BJ (cell line): ENCODE measurements at regions not wholly inside any gene's neighbourhood (a gene's known extent, or its start where the extent isn't known, plus 50 kb on each side); places are given as distances from the start of the nearest gene placed in this dataset.

ENCODE experiments used
- CTCF ChIA-PET: fragments of 350-600 bp; formaldehyde crosslinking; extraction: SDS; loops from one replicate; lab custom pipeline; 2021; ENCODE audit warnings: antibody characterized with exemption, inconsistent platforms; lab: Yijun Ruan, JAX
- POLR2A ChIA-PET: fragments of 300-600 bp; sonication (Branson Sonifier 250); formaldehyde crosslinking; extraction: SDS; loops from one replicate; lab custom pipeline; 2021; ENCODE audit warnings: antibody characterized with exemption; lab: Charles Lee
- DNase-seq: peaks from one replicate; pipeline ENCODE4 v3.0.0-alpha.2; 2011; ENCODE audit warnings: low read depth
- H3K27me3 ChIP-seq: 2 replicates; pipeline ENCODE4 v1.6.0; 2011; ENCODE audit warnings: low read length; ENCODE audit not compliant: control insufficient read depth, insufficient read depth
- H3K36me3 ChIP-seq: 2 replicates; pipeline ENCODE4 v1.5.1; 2011; ENCODE audit warnings: low read length; ENCODE audit not compliant: control insufficient read depth, insufficient read depth
- H3K4me3 ChIP-seq: 2 replicates; pipeline ENCODE4 v1.5.1; 2011; ENCODE audit warnings: low read depth, mild to moderate bottlenecking, control low read depth, low read length
- TF ChIP-seq, protein P1 (sequence below): IDR thresholded peaks from 2 replicates; pipeline ENCODE4 v1.5.1; 2011; ENCODE audit warnings: low read depth, mild to moderate bottlenecking, control low read depth, inconsistent platforms, low read length, moderate library complexity; ENCODE audit not compliant: insufficient read depth

DNA sequence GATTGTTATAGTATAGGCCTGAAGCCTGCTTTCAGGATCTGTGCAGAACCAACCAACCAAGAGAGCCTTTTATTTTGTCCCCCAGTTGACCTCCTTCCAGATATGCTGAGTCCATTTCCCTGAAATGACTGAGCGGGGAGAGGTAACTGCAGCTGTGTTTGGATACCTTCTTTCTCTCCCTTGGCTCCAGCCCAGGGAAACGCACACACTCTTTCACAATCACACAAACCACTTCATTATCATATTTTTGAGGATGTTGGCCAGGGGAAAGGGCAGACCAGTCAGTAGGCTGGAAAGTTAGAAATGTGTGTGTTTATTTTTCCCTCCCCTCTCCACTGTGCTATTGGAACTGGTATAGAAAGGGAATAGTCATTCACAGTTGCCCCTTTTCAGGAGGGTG, 417.7 kb upstream of the TBL1XR1 start:
- no peaks in the 10 kb centered on the region for H3K27me3 ChIP-seq
- no peak for DNase-seq
- H3K4me3 ChIP-seq: no peak overlapping the region
- TF ChIP-seq, protein P1, sequence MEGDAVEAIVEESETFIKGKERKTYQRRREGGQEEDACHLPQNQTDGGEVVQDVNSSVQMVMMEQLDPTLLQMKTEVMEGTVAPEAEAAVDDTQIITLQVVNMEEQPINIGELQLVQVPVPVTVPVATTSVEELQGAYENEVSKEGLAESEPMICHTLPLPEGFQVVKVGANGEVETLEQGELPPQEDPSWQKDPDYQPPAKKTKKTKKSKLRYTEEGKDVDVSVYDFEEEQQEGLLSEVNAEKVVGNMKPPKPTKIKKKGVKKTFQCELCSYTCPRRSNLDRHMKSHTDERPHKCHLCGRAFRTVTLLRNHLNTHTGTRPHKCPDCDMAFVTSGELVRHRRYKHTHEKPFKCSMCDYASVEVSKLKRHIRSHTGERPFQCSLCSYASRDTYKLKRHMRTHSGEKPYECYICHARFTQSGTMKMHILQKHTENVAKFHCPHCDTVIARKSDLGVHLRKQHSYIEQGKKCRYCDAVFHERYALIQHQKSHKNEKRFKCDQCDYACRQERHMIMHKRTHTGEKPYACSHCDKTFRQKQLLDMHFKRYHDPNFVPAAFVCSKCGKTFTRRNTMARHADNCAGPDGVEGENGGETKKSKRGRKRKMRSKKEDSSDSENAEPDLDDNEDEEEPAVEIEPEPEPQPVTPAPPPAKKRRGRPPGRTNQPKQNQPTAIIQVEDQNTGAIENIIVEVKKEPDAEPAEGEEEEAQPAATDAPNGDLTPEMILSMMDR: no peak
- POLR2A ChIA-PET: interaction anchor here (0.6 kb wide), 1 partner anchor 174 kb away, joined by 3 read pairs; no protein-coding TSS in a partner anchor
- H3K36me3 ChIP-seq: no peaks in the 10 kb centered on the region
- CTCF ChIA-PET: interaction anchor here (0.8 to 1.1 kb wide), 2 partner anchors 8 to 10 kb away, joined by 3 to 4 read pairs; no protein-coding TSS in a partner anchor

DNA sequence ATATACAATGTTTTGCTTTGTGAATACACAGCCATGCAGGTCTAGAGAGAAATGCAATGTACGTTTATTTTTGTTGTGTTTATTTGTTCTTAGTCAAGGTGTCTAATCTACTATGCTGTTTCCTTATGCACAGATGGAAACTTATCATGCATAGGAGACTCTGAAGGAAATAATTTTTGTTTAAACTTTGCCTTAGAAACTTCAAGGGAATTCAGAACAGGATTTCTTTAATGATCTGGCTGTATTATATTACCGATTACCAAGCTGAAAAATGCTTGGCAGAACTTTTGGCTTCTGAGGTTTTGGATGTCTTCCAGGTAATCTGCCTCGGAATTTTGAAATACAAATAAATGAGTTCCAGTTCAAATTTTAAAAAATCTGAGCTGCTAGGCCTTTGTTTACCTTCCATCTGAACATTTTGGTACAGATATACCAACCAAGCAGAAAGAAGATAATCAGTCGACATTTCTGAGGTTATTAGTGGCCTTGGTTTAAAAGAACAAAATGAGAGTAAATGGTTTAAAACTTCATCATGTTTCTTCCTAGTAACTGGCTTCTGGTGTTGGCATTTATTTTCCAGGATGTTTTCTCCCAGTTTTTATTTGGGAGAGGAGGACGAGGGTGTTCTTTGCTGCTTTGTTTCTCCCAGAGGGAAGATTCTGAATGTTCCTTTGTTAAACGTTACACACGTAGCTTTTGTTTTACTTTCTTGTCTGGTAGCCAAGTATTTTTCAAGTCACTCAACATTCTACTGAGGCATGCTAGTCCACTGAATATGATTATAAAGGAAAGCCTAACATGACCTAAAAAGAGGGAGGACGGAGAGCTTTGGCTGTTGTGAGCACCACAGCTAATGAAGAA, 421.8 kb upstream of the TBL1XR1 start:
- DNase-seq: no peak
- Histone ChIP-seq H3K36me3 (no peaks in the 10 kb centered on the region), H3K27me3 (no peaks in the 10 kb centered on the region), H3K4me3 (no peak overlapping the region)
- TF ChIP-seq, protein P1: no peak
- ChIA-PET POLR2A (interaction anchor here (0.6 kb wide), 1 partner anchor 1448 kb away, joined by 3 read pairs; no protein-coding TSS in a partner anchor), CTCF (interaction anchor here (0.9 kb wide), 1 partner anchor 102 kb away, joined by 3 read pairs; no protein-coding TSS in a partner anchor)

DNA sequence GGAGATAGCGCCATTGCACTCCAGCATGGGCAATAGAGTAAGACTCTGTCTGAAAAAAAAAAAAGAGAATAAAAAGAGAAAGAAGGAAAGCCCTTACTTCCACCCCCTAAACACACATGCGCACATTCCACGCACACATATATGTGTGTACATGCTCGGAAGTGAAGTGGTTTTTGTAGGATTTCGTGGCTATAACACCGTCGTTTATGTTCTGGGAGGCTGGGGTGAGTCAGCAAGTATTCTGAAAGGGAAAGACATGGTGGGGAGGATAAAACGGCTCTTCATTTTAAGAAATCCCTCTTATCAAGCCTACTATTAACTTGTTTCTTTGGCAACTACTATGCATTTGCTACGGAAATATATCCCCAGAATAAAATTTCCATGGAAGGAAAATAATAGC, 422.8 kb upstream of the TBL1XR1 start:
- Histone ChIP-seq H3K4me3 (no peak overlapping the region), H3K36me3 (no peaks in the 10 kb centered on the region), H3K27me3 (no peaks in the 10 kb centered on the region)
- ChIA-PET CTCF (interaction anchor here (0.5 kb wide), 1 partner anchor 18 kb away, joined by 3 read pairs; no protein-coding TSS in a partner anchor), POLR2A (no interaction called here)
- DNase-seq: no peak
- TF ChIP-seq, protein P1: no peak

DNA sequence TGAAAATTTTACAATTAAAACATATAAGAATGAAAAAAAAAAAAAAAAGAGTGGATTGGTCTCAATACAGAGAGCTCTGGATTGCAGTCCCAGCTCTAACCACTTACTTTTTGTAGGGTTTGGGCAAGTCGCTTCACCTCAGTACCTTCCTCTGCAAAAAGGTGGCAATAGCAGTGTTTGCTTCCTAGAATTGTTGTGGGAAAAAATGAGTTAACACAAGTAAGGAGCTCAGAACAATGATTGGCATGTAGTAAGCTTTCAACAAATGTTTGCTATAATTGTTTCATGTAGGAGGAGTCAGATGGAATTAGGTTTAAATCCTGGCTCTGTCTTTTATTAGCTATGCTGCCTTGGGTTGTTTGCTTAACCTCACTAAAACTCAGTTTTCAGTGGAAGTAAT, 425.2 kb upstream of the TBL1XR1 start:
- Histone ChIP-seq H3K4me3 (no peak overlapping the region), H3K36me3 (no peaks in the 10 kb centered on the region), H3K27me3 (no peaks in the 10 kb centered on the region)
- no peak for DNase-seq
- POLR2A ChIA-PET: interaction anchor here (0.6 kb wide), 1 partner anchor 158 kb away, joined by 4 read pairs; no protein-coding TSS in a partner anchor
- CTCF ChIA-PET: interaction anchor here (1.0 kb wide), 1 partner anchor 11 kb away, joined by 4 read pairs; no protein-coding TSS in a partner anchor
- TF ChIP-seq, protein P1: no peak

DNA sequence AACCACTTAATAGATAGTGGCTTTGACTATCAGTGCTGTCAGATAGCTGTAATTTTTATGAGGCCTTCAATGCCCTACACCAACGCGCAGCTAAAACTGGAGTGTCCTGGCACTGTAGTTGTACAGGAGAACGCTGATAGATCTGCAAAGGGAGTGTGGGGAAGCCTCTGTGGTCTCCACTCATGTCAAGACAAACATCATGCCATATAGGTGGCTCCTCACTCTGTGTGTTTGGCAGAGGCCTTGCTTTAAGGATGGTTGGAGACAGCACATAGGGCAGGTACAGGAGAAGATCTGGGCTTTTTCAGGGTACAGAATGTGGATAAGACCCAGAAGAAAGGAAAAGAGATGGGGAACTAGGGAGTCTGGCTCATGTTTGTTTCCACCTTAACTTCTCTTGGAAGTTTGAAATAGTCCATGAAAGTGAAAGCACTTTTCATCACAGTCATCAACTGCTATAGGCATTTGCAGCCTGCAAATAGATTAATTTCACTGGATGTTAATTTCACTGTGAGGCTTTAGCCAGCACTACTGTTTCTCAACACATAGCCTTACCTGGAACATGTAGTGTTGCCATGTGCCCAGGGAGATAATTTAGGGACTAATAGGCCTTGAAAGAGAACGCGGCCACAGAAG, 425.8 kb upstream of the TBL1XR1 start:
- no peak for DNase-seq
- CTCF ChIA-PET: interaction anchor here (1.0 kb wide), 1 partner anchor 11 kb away, joined by 4 read pairs; no protein-coding TSS in a partner anchor
- H3K4me3 ChIP-seq: no peak overlapping the region
- no peaks in the 10 kb centered on the region for H3K27me3 ChIP-seq
- H3K36me3 ChIP-seq: no peaks in the 10 kb centered on the region
- POLR2A ChIA-PET: no interaction called here
- TF ChIP-seq, protein P1: no peak
